Upper lobe of left lung (tissue), 6 donors: ENCODE measurements at regions not wholly inside any gene's neighbourhood (a gene's known extent, or its start where the extent isn't known, plus 50 kb on each side); places are given as distances from the start of the nearest gene placed in this dataset.

ENCODE experiments used
- ATAC-seq, 2 donors: fragments of 200-7000 bp; cut with Tn5 transposase; one replicate each; pipeline ENCODE4 v1.9.1; 2022; ENCODE audit warnings: mild to moderate bottlenecking in 2 of 2, moderate library complexity in 2 of 2; ENCODE audit not compliant: low FRiP score in 2 of 2
- DNase-seq, 2 donors: peaks; one replicate each; pipeline ENCODE4 v3.0.0-alpha.2; 2019 to 2020
- H3K27ac ChIP-seq, 4 donors: fragments of 200-600 bp; sonication (generic); one replicate each; pipeline ENCODE4 v1.5.1; 2016 to 2019
- H3K27me3 ChIP-seq, 4 donors: fragments of 200-600 bp; sonication (generic); one replicate each; pipeline ENCODE4 v1.5.1; 2017 to 2019
- H3K36me3 ChIP-seq, 4 donors: fragments of 200-600 bp; sonication (generic); one replicate each; pipeline ENCODE4 v1.5.1; 2016 to 2019
- H3K4me1 ChIP-seq, 4 donors: fragments of 200-600 bp; sonication (generic); one replicate each; pipeline ENCODE4 v1.5.1; 2018 to 2019
- H3K4me3 ChIP-seq, 4 donors: fragments of 200-600 bp; sonication (generic); one replicate each; pipeline ENCODE4 v1.5.1; 2017 to 2019; ENCODE audit warnings: mild to moderate bottlenecking in 2 of 4, moderate library complexity in 1 of 4
- H3K9me3 ChIP-seq, 4 donors: fragments of 200-600 bp; sonication (generic); one replicate each; pipeline ENCODE4 v1.5.1; 2018 to 2019
- CTCF ChIP-seq, 6 experiments: fragments of 450-650 bp in 4 of 6; fragments of 200-600 bp in 2 of 6; sonication (generic) in 2 of 6; IDR thresholded peaks; one replicate each; pipeline ENCODE4 v1.5.1; 2016 to 2019; ENCODE audit warnings: antibody characterized with exemption in 6 of 6
- EP300 ChIP-seq, 4 donors: sonication (generic); formaldehyde crosslinking; IDR thresholded peaks; one replicate each; pipeline ENCODE4 v1.5.1; 2017; ENCODE audit warnings: antibody characterized with exemption in 4 of 4, control low read depth in 2 of 4
- POLR2A ChIP-seq, 4 donors: fragments of 450-650 bp; IDR thresholded peaks; one replicate each; pipeline ENCODE4 v1.5.1; 2016 to 2017; ENCODE audit warnings: antibody characterized with exemption in 4 of 4, mild to moderate bottlenecking in 2 of 4
- POLR2AphosphoS5 ChIP-seq, 2 donors: sonication (generic); formaldehyde crosslinking; IDR thresholded peaks; one replicate each; pipeline ENCODE4 v1.5.1; 2017; ENCODE audit warnings: antibody characterized with exemption in 2 of 2
- WGBS, 2 donors: methylation state at CpG; one replicate each; pipeline ENCODE4 v1.1.5; 2017 to 2018; 5-methylcytosine and 5-hydroxymethylcytosine counted together
- donor health status: DM: no; HTN: no; CAD: no; lungs with moderate emphysema.
- donor health status: DM: no; HTN: yes; CAD: no; lungs with severe emphysema.

GRCh38 chr4:77220828-77221613 is 64.0 kb downstream of the CCNG2 start:
- H3K4me3 ChIP-seq: no peak overlapping the region
- H3K4me1 ChIP-seq: peaks cover 0 to 3% (median 0%) of the 10 kb centered on the region in 4 donors
- 61 to 62% methylated on average over 7 of the region's 7 CpGs for WGBS, 2 donors
- no peak overlapping the region for H3K27ac ChIP-seq
- H3K27me3 ChIP-seq: no peaks in the 10 kb centered on the region
- DNase-seq: peak in 1 of 2 donors; percentile 45
- H3K36me3 ChIP-seq: no peaks in the 10 kb centered on the region
- TF ChIP-seq POLR2AphosphoS5 (IDR thresholded peaks at IDR 0.05): no peak
- TF ChIP-seq POLR2A (IDR thresholded peaks at IDR 0.05): no peak
- no peak for TF ChIP-seq EP300 (IDR thresholded peaks at IDR 0.05)
- TF ChIP-seq CTCF (IDR thresholded peaks at IDR 0.05): no peak
- ATAC-seq: peak in 1 of 2 donors; percentile 41
- H3K9me3 ChIP-seq: no peaks in the 10 kb centered on the region

- DNase-seq (no peak), ATAC-seq (no peak)
- Histone ChIP-seq H3K4me3 (no peak overlapping the region), H3K27me3 (no peaks in the 10 kb centered on the region), H3K36me3 (no peaks in the 10 kb centered on the region), H3K4me1 (peaks cover 0 to 3% (median 0%) of the 10 kb centered on the region in 4 donors), H3K9me3 (peaks cover 0 to 12% (median 8%) of the 10 kb centered on the region in 4 donors), H3K27ac (no peak overlapping the region)
- 43 to 61% methylated on average over 2 of the region's 2 CpGs for WGBS, 2 donors
- TF ChIP-seq POLR2A (IDR thresholded peaks at IDR 0.05) (no peak), POLR2AphosphoS5 (IDR thresholded peaks at IDR 0.05) (no peak), CTCF (IDR thresholded peaks at IDR 0.05) (no peak), EP300 (IDR thresholded peaks at IDR 0.05) (no peak)
Observed at GRCh38 chr4:77225022-77225421, 68.0 kb downstream of the CCNG2 start.

- DNase-seq: no peak
- Histone ChIP-seq H3K27ac (no peak overlapping the region), H3K9me3 (peaks cover 0 to 12% (median 8%) of the 10 kb centered on the region in 4 donors), H3K27me3 (no peaks in the 10 kb centered on the region), H3K36me3 (no peaks in the 10 kb centered on the region), H3K4me1 (no peaks in the 10 kb centered on the region), H3K4me3 (no peak overlapping the region)
- TF ChIP-seq POLR2AphosphoS5 (IDR thresholded peaks at IDR 0.05) (no peak), CTCF (IDR thresholded peaks at IDR 0.05) (no peak)
- ATAC-seq: no peak
- 93% methylated on average over 2 of the region's 2 CpGs; no CpG with 5 or more reads in 1 of the 2 donors for WGBS, 2 donors
Observed at GRCh38 chr4:77226939-77227705, 70.1 kb downstream of the CCNG2 start.

- DNase-seq: no peak
Observed at GRCh38 chr4:77229433-77229832, 72.4 kb downstream of the CCNG2 start.

More at GRCh38 chr4:77229433-77229832, 72.4 kb downstream of the CCNG2 start:
- 73 to 89% methylated on average over 2 of the region's 2 CpGs for WGBS, 2 donors
- Histone ChIP-seq H3K9me3 (peaks cover 0 to 12% (median 8%) of the 10 kb centered on the region in 4 donors), H3K27ac (no peak overlapping the region), H3K4me1 (no peaks in the 10 kb centered on the region), H3K27me3 (no peaks in the 10 kb centered on the region), H3K36me3 (no peaks in the 10 kb centered on the region), H3K4me3 (no peak overlapping the region)
- TF ChIP-seq EP300 (IDR thresholded peaks at IDR 0.05) (no peak), POLR2A (IDR thresholded peaks at IDR 0.05) (no peak), CTCF (IDR thresholded peaks at IDR 0.05) (no peak), POLR2AphosphoS5 (IDR thresholded peaks at IDR 0.05) (no peak)
- ATAC-seq: no peak
